ENCODE measurements at regions not wholly inside any gene's neighbourhood (a gene's known extent, or its start where the extent isn't known, plus 50 kb on each side); places are given as distances from the start of the nearest gene placed in this dataset.

- Histone ChIP-seq H3K9ac (ENCODE audit: low read length) (no peak overlapping the region), H3K27me3 (ENCODE audit: insufficient read depth, low read depth, low read length) (no peaks in the 10 kb centered on the region), H3K9me3 (ENCODE audit: low read length) (no peaks in the 10 kb centered on the region), H3K9me2 (ENCODE audit: insufficient read depth, low read length) (no peaks in the 10 kb centered on the region), H3K79me2 (replicated peaks; ENCODE audit: insufficient read depth, low read length) (no peaks in the 10 kb centered on the region), H4K20me1 (ENCODE audit: insufficient read depth) (no peaks in the 10 kb centered on the region), H3F3A (ENCODE audit: insufficient read depth, low read length, poor library complexity, severe bottlenecking) (no peaks in the 10 kb centered on the region), H3K4me2 (ENCODE audit: low read length) (no peak overlapping the region), H2AFZ (ENCODE audit: low read depth, low read length) (no peak overlapping the region), H3K36me3 (ENCODE audit: insufficient read depth, low read length) (no peaks in the 10 kb centered on the region), H3K4me3 (ENCODE audit: low read length) (no peak overlapping the region), H3K27ac (ENCODE audit: low read length) (no peak overlapping the region)
- no peak for TF ChIP-seq TAF1 (IDR thresholded peaks at IDR 0.05; ENCODE audit: low read depth)
- no peak for TF ChIP-seq EZH2 (IDR thresholded peaks at IDR 0.05; ENCODE audit: borderline replicate concordance, insufficient read depth, low read length, poor library complexity, severe bottlenecking)
- no peak for TF ChIP-seq POLR2AphosphoS5 (IDR thresholded peaks at IDR 0.05)
- no peak for TF ChIP-seq RAD21 (conservative IDR thresholded peaks at IDR 0.05)
- no peak for TF ChIP-seq REST (IDR thresholded peaks at IDR 0.05; ENCODE audit: borderline replicate concordance)
Measured at GRCh38 chr3:145692751-145693150, 468.2 kb downstream of the PLOD2 start.

- no peak overlapping the region for H2AFZ ChIP-seq (ENCODE audit: low read depth, low read length)
- H3K27ac ChIP-seq (ENCODE audit: low read length): no peak overlapping the region
- H3K9me2 ChIP-seq (ENCODE audit: insufficient read depth, low read length): no peaks in the 10 kb centered on the region
- no peaks in the 10 kb centered on the region for H3F3A ChIP-seq (ENCODE audit: insufficient read depth, low read length, poor library complexity, severe bottlenecking)
- H3K4me2 ChIP-seq (ENCODE audit: low read length): no peak overlapping the region
- no peaks in the 10 kb centered on the region for H3K9me3 ChIP-seq (ENCODE audit: low read length)
- no peak overlapping the region for H3K4me3 ChIP-seq (ENCODE audit: low read length)
- no peaks in the 10 kb centered on the region for H3K79me2 ChIP-seq (replicated peaks; ENCODE audit: insufficient read depth, low read length)
- TF ChIP-seq CTCF (IDR thresholded peaks at IDR 0.05; ENCODE audit: poor library complexity, severe bottlenecking) (no peak), SMC3 (conservative IDR thresholded peaks at IDR 0.05; ENCODE audit: poor library complexity) (no peak), MXI1 (conservative IDR thresholded peaks at IDR 0.05; ENCODE audit: poor library complexity, severe bottlenecking) (no peak), REST (IDR thresholded peaks at IDR 0.05; ENCODE audit: borderline replicate concordance) (no peak), EP300 (conservative IDR thresholded peaks at IDR 0.05; ENCODE audit: poor library complexity, severe bottlenecking) (no peak), RAD21 (conservative IDR thresholded peaks at IDR 0.05) (no peak), TAF1 (IDR thresholded peaks at IDR 0.05; ENCODE audit: low read depth) (no peak), POLR2AphosphoS5 (IDR thresholded peaks at IDR 0.05) (no peak), EZH2 (IDR thresholded peaks at IDR 0.05; ENCODE audit: borderline replicate concordance, insufficient read depth, low read length, poor library complexity, severe bottlenecking) (no peak)
- H4K20me1 ChIP-seq (ENCODE audit: insufficient read depth): no peaks in the 10 kb centered on the region
- H3K27me3 ChIP-seq (ENCODE audit: insufficient read depth, low read depth, low read length): no peaks in the 10 kb centered on the region
- no peaks in the 10 kb centered on the region for H3K36me3 ChIP-seq (ENCODE audit: insufficient read depth, low read length)
- no peak overlapping the region for H3K9ac ChIP-seq (ENCODE audit: low read length)
Measured at GRCh38 chr3:145696011-145696410, 465.0 kb downstream of the PLOD2 start.
